PC-3 (cell line): ENCODE measurements at regions not wholly inside any gene's neighbourhood (a gene's known extent, or its start where the extent isn't known, plus 50 kb on each side); places are given as distances from the start of the nearest gene placed in this dataset.

Experiments
- EZH2 ChIP-seq: fragments of 300-600 bp; sonication (generic); IDR thresholded peaks from one replicate; pipeline ENCODE4 v1.6.1; 2017; ENCODE audit warnings: antibody characterized with exemption, mild to moderate bottlenecking, low read length; ENCODE audit not compliant: unreplicated experiment
- EZH2phosphoT487 ChIP-seq: fragments of 300-600 bp; sonication (generic); IDR thresholded peaks from 2 replicates; pipeline ENCODE4 v1.6.1; 2018; ENCODE audit warnings: mild to moderate bottlenecking, antibody characterized with exemption, low read length, borderline replicate concordance
- TF ChIP-seq, protein P1 (sequence below): fragments of 300-600 bp; sonication (generic); conservative IDR thresholded peaks from 2 replicates; pipeline ENCODE4 v1.5.1; 2017; ENCODE audit warnings: antibody characterized with exemption, low read depth, mild to moderate bottlenecking, low read length

DNA sequence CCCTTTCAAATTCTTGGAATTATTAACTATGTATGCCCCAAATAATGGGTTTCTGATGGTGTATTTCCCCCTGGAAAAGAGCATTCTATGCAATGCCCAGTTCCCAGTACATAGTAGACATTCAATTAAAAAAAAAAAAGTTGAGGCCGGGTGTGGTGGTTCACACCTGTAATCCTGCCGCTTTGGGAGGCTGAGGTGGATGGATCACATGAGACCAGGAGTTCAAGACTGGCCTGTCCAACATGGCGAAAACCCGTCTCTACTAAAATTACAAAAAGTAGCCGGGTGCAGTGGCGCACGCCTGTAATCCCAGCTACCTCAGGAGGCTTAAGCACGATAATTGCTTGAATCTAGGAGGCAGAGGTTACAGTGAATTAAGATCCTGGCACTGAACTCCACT, 83.3 kb upstream of the ZNF217 start:
- TF ChIP-seq EZH2 (no peak), EZH2phosphoT487 (no peak)
- TF ChIP-seq, protein P1, sequence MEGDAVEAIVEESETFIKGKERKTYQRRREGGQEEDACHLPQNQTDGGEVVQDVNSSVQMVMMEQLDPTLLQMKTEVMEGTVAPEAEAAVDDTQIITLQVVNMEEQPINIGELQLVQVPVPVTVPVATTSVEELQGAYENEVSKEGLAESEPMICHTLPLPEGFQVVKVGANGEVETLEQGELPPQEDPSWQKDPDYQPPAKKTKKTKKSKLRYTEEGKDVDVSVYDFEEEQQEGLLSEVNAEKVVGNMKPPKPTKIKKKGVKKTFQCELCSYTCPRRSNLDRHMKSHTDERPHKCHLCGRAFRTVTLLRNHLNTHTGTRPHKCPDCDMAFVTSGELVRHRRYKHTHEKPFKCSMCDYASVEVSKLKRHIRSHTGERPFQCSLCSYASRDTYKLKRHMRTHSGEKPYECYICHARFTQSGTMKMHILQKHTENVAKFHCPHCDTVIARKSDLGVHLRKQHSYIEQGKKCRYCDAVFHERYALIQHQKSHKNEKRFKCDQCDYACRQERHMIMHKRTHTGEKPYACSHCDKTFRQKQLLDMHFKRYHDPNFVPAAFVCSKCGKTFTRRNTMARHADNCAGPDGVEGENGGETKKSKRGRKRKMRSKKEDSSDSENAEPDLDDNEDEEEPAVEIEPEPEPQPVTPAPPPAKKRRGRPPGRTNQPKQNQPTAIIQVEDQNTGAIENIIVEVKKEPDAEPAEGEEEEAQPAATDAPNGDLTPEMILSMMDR, result no peak
